Mesenchymal stem cell (in vitro differentiated cells and primary cell): ENCODE measurements at regions not wholly inside any gene's neighbourhood (a gene's known extent, or its start where the extent isn't known, plus 50 kb on each side); places are given as distances from the start of the nearest gene placed in this dataset.

Source experiments
- DNase-seq: peaks from one replicate; pipeline ENCODE4 v3.0.0-alpha.2; 2013
- H2AFZ ChIP-seq: one replicate; pipeline ENCODE4 v1.6.1; 2013; ENCODE audit warnings: low read depth, mild to moderate bottlenecking, control low read depth, inconsistent platforms, low read length, moderate library complexity
- H2AK5ac ChIP-seq: 2 replicates; pipeline ENCODE4 v1.6.1; 2013; ENCODE audit warnings: low read length, moderate library complexity, mild to moderate bottlenecking, inconsistent platforms; ENCODE audit not compliant: severe bottlenecking
- H2BK120ac ChIP-seq: one replicate; pipeline ENCODE4 v1.6.1; 2013; ENCODE audit warnings: low read depth, mild to moderate bottlenecking, inconsistent platforms, low read length, moderate library complexity
- H2BK12ac ChIP-seq, 2 experiments: one replicate each; pipeline ENCODE4 v1.6.1; 2013; ENCODE audit warnings: inconsistent platforms in 2 of 2, low read length in 2 of 2, mild to moderate bottlenecking in 2 of 2, moderate library complexity in 2 of 2, control low read depth in 1 of 2
- H2BK15ac ChIP-seq: one replicate; pipeline ENCODE4 v1.6.1; 2013; ENCODE audit warnings: mild to moderate bottlenecking, low read depth, inconsistent platforms; ENCODE audit not compliant: poor library complexity, severe bottlenecking
- H2BK5ac ChIP-seq: 2 replicates; pipeline ENCODE4 v1.6.1; 2013; ENCODE audit warnings: low read depth, mild to moderate bottlenecking, low read length, control low read depth, inconsistent platforms; ENCODE audit not compliant: poor library complexity, severe bottlenecking
- H3K14ac ChIP-seq, 2 experiments: one replicate each; pipeline ENCODE4 v1.6.1; 2013; ENCODE audit warnings: inconsistent platforms in 2 of 2, low read length in 2 of 2, control low read depth in 1 of 2, mild to moderate bottlenecking in 1 of 2, moderate library complexity in 1 of 2
- H3K18ac ChIP-seq, 2 experiments: one replicate each; pipeline ENCODE4 v1.6.1; 2013; ENCODE audit warnings: inconsistent platforms in 2 of 2, low read length in 2 of 2, control low read depth in 1 of 2, low read depth in 1 of 2, mild to moderate bottlenecking in 1 of 2
- H3K23ac ChIP-seq, 2 experiments: one replicate each; pipeline ENCODE4 v1.6.1; 2013; ENCODE audit warnings: inconsistent platforms in 2 of 2, low read length in 2 of 2, mild to moderate bottlenecking in 2 of 2, moderate library complexity in 2 of 2, control low read depth in 1 of 2
- H3K27ac ChIP-seq: 2 replicates; pipeline ENCODE4 v1.5.1; 2013; ENCODE audit warnings: mild to moderate bottlenecking, moderate library complexity, low read length, control low read depth, inconsistent platforms; ENCODE audit not compliant: poor library complexity, severe bottlenecking
- H3K27me3 ChIP-seq, 2 experiments: 2 replicates each; pipeline versions ENCODE4 v1.6.1 to v1.7.0; 2013; ENCODE audit warnings: low read length in 2 of 2, mild to moderate bottlenecking in 2 of 2, moderate library complexity in 2 of 2, control low read depth in 1 of 2, inconsistent platforms in 1 of 2; ENCODE audit not compliant: control insufficient read depth in 1 of 2, insufficient read depth in 1 of 2
- H3K36me3 ChIP-seq, 2 experiments: 2 replicates each; pipeline versions ENCODE4 v1.6.1 to v1.7.0; 2013; ENCODE audit warnings: low read length in 2 of 2, control low read depth in 1 of 2, inconsistent platforms in 1 of 2, low read depth in 1 of 2, mild to moderate bottlenecking in 1 of 2; ENCODE audit not compliant: insufficient read depth in 2 of 2, control insufficient read depth in 1 of 2
- H3K4ac ChIP-seq, 2 experiments: one replicate each; pipeline ENCODE4 v1.6.1; 2013; ENCODE audit warnings: inconsistent platforms in 2 of 2, low read length in 2 of 2, mild to moderate bottlenecking in 2 of 2, moderate library complexity in 2 of 2, control low read depth in 1 of 2, low read depth in 1 of 2
- H3K4me1 ChIP-seq: 2 replicates; pipeline ENCODE4 v1.6.1; 2013; ENCODE audit warnings: low read depth, low read length, control low read depth; ENCODE audit not compliant: control insufficient read depth, insufficient read depth
- H3K4me2 ChIP-seq: 2 replicates; pipeline ENCODE4 v1.6.1; 2013; ENCODE audit warnings: low read length, mild to moderate bottlenecking, inconsistent platforms; ENCODE audit not compliant: poor library complexity, severe bottlenecking
- H3K4me3 ChIP-seq, 2 experiments: 2 replicates each; pipeline versions ENCODE4 v1.5.1 to v1.7.0; 2013; ENCODE audit warnings: low read length in 2 of 2, mild to moderate bottlenecking in 2 of 2, control low read depth in 1 of 2, low read depth in 1 of 2; ENCODE audit not compliant: insufficient read depth in 1 of 2
- H3K79me1 ChIP-seq: replicated peaks from 2 replicates; pipeline ENCODE4 v1.6.1; 2013; ENCODE audit warnings: mild to moderate bottlenecking, control low read depth, low read length, inconsistent platforms; ENCODE audit not compliant: poor library complexity, severe bottlenecking
- H3K9ac ChIP-seq: 2 replicates; pipeline ENCODE4 v1.7.0; 2013; ENCODE audit warnings: mild to moderate bottlenecking, low read length, moderate library complexity
- H3K9me3 ChIP-seq: 2 replicates; pipeline ENCODE4 v1.7.0; 2013; ENCODE audit warnings: mild to moderate bottlenecking, low read length; ENCODE audit not compliant: control insufficient read depth
- H4K8ac ChIP-seq: one replicate; pipeline ENCODE4 v1.6.1; 2013; ENCODE audit warnings: inconsistent platforms, mild to moderate bottlenecking, low read length, moderate library complexity
- H4K91ac ChIP-seq: one replicate; pipeline ENCODE4 v1.6.1; 2013; ENCODE audit warnings: mild to moderate bottlenecking, low read length, inconsistent platforms
- WGBS: methylation state at CpG from one replicate; pipeline ENCODE4 v1.1.7; 2013; ENCODE audit warnings: mixed read lengths; 5-methylcytosine and 5-hydroxymethylcytosine counted together

DNA sequence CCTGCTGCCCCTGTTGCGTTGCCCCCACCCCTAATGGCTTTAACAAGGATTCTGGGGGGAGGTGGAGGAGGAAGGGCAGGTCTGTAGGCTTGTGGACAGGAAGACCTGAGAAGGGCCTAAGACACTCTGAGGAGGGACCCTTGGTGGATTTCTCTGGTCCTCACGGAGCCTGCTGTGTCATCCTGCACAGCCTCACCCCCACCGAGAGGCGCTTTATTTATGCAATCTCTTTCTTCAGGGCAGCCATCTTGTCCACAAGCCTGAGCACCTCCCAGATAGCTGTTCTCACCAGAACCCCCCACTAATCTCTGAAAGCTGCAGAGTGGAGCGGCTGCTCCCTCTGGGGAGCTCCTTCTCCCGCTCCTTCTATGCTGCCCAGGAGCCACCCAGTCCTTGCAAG, 59.3 kb upstream of the MLN start:
- Histone ChIP-seq H3K27ac (no peak overlapping the region), H3K4ac (no peak overlapping the region), H3K27me3 (peaks cover 38 to 45% of the 10 kb centered on the region in 2 experiments), H3K79me1 (no peaks in the 10 kb centered on the region), H3K4me3 (no peak overlapping the region), H2AK5ac (no peak overlapping the region), H2BK15ac (no peak overlapping the region), H3K23ac (no peak overlapping the region), H2AFZ (no peak overlapping the region), H3K18ac (no peak overlapping the region), H2BK5ac (no peak overlapping the region), H3K36me3 (no peaks in the 10 kb centered on the region), H2BK12ac (no peak overlapping the region), H4K91ac (no peak overlapping the region), H3K14ac (no peak overlapping the region), H3K4me1 (no peaks in the 10 kb centered on the region), H3K9ac (no peak overlapping the region), H3K9me3 (no peaks in the 10 kb centered on the region), H3K4me2 (no peak overlapping the region), H4K8ac (no peak overlapping the region), H2BK120ac (no peak overlapping the region)
- 91% methylated on average over 6 of the region's 6 CpGs for WGBS
- DNase-seq: no peak

DNA sequence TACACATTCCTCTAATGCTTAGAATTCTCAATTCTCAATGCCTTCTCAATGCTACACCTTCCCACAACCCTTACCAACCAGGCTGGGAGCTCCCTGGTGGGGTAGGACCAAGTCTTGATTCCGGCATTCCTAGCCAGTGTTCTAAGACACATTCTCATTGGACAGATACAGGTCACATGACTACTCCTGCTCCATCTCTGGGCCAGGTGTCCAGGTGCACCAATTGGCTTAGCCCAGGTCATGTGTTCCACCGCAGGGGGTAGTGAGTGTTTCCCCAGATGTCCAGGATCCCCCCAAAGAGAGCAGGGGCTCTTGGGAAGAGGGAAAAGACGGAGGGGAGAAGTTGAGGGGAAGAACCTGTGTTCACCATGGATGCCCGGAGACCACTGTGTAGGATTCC, 58.7 kb upstream of the MLN start:
- Histone ChIP-seq H3K14ac (no peak overlapping the region), H3K4me1 (peaks cover 2% of the 10 kb centered on the region), H3K4me2 (no peak overlapping the region), H3K18ac (no peak overlapping the region), H4K91ac (no peak overlapping the region), H3K27ac (no peak overlapping the region), H2BK120ac (no peak overlapping the region), H2BK12ac (no peak overlapping the region), H2AK5ac (no peak overlapping the region), H3K23ac (no peak overlapping the region), H3K4me3 (no peak overlapping the region), H3K79me1 (no peaks in the 10 kb centered on the region), H2BK5ac (no peak overlapping the region), H4K8ac (no peak overlapping the region), H3K4ac (no peak overlapping the region), H3K9me3 (no peaks in the 10 kb centered on the region), H2AFZ (no peak overlapping the region), H3K27me3 (peaks cover 38 to 45% of the 10 kb centered on the region in 2 experiments), H3K36me3 (no peaks in the 10 kb centered on the region), H3K9ac (no peak overlapping the region), H2BK15ac (no peak overlapping the region)
- 89% methylated on average over 4 of the region's 4 CpGs for WGBS
- DNase-seq: no peak

DNA sequence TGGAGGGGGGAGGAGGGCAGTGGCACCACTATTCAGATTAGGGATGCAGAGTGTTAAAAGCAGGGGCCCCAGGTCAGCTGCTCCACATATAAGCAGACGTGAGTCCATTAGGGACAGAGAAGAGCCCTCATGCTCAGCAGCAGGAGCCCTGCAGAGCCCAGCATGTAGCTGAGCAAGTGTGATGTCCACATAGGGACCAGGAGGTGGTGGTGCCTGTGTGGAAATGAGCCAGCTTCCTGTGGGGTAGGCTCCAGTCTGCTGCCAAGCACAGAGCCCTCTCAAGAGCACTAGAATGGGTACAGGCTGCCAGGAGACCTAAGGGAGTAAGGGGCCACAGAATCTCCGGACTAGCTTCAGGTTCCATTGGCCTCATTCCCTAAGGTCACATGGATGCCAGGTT, 57.9 kb upstream of the MLN start:
- Histone ChIP-seq H3K4me3 (no peak overlapping the region), H3K9ac (no peak overlapping the region), H3K27me3 (peaks cover 40% of the 10 kb centered on the region in 2 experiments), H4K8ac (no peak overlapping the region), H3K4me1 (peaks cover 2% of the 10 kb centered on the region), H4K91ac (no peak overlapping the region), H2BK12ac (no peak overlapping the region), H2BK5ac (no peak overlapping the region), H3K23ac (no peak overlapping the region), H3K18ac (no peak overlapping the region), H3K14ac (no peak overlapping the region), H3K9me3 (no peaks in the 10 kb centered on the region), H3K36me3 (no peaks in the 10 kb centered on the region), H2BK15ac (no peak overlapping the region), H2BK120ac (no peak overlapping the region), H3K4me2 (no peak overlapping the region), H3K4ac (no peak overlapping the region), H3K79me1 (no peaks in the 10 kb centered on the region), H2AFZ (no peak overlapping the region), H2AK5ac (no peak overlapping the region), H3K27ac (no peak overlapping the region)
- WGBS: 83% methylated on average over 2 of the region's 2 CpGs
- no peak for DNase-seq

DNA sequence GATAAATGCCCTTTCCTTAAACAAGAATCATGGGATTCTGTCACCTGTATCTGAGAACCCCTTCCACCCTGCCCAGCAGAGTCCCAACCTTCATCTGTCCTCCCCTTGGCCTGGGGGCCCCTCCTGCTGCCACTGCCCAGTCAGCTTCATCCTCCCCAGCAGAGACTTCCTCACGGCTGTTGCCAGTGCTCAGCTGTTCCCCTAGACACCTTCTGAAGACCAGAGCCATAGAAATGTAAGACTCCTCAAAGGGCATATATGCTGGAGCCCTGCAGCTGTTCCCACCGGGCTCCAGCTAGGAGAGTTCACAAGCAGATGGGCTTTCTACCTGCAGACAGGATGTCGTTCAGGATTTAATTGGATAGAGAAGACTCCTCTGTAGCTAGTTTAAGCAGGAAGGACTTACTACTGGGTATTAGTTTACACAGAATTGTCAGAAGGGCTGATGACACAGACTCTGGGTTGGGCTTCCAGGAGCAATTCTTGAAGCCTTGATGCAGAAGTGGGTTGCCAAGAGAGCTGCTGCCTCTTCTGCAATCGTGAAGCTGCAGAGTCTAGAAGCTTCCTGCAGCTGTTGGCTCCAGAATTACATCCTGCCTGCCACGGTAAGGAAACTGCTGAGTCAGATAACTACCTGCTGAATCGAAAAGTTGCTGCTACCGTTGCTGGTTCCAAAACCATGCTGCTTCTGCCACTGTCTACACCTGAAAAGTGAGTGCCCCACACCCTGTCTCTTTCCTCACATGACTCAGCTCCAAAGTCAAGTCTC, 57.1 kb upstream of the MLN start:
- Histone ChIP-seq H3K79me1 (no peaks in the 10 kb centered on the region), H4K91ac (no peak overlapping the region), H3K14ac (no peak overlapping the region), H3K36me3 (no peaks in the 10 kb centered on the region), H3K4ac (no peak overlapping the region), H3K9ac (no peak overlapping the region), H3K4me1 (peaks cover 7% of the 10 kb centered on the region), H2BK5ac (no peak overlapping the region), H2AFZ (no peak overlapping the region), H2BK12ac (no peak overlapping the region), H2BK120ac (no peak overlapping the region), H3K4me2 (no peak overlapping the region), H2AK5ac (no peak overlapping the region), H3K4me3 (no peak overlapping the region), H4K8ac (no peak overlapping the region), H3K27me3 (peaks cover 44 to 46% of the 10 kb centered on the region in 2 experiments), H3K9me3 (no peaks in the 10 kb centered on the region), H3K27ac (no peak overlapping the region), H3K18ac (no peak overlapping the region), H3K23ac (no peak overlapping the region), H2BK15ac (no peak overlapping the region)
- 78% methylated on average over 7 of the region's 7 CpGs for WGBS
- peak; percentile 14 for DNase-seq
